PC-9 (cell line): ENCODE measurements at regions not wholly inside any gene's neighbourhood (a gene's known extent, or its start where the extent isn't known, plus 50 kb on each side); places are given as distances from the start of the nearest gene placed in this dataset.

Experiments used
- BruUV-seq: library from RNA; stranded (reverse); fragments of 400-500 nt; replicated peaks from 2 replicates; lab custom pipeline; 2021; lab: Mats Ljungman, UMichigan
- CTCF ChIA-PET: fragments of 300-600 bp; sonication (Branson Sonifier 250); formaldehyde crosslinking; loops from one replicate; lab custom pipeline; 2022; ENCODE audit warnings: antibody characterized with exemption; lab: Charles Lee
- POLR2A ChIA-PET: fragments of 300-600 bp; sonication (Branson Sonifier 250); formaldehyde crosslinking; loops from one replicate; lab custom pipeline; 2022; ENCODE audit warnings: antibody characterized with exemption; ENCODE audit not compliant: unreplicated experiment; lab: Charles Lee
- DNase-seq, 2 experiments: peaks; one replicate each; pipeline versions ENCODE4 v3.0.0 to v3.0.0-alpha.2; 2015 to 2022; ENCODE audit warnings: mixed read lengths in 1 of 2
- H2AFZ ChIP-seq: fragments of 200-600 bp; sonication (generic); 2 replicates; pipeline ENCODE4 v1.8.1; 2017; ENCODE audit warnings: antibody characterized with exemption
- H3F3A ChIP-seq: fragments of 200-600 bp; sonication (generic); 2 replicates; pipeline ENCODE4 v1.8.1; 2017; ENCODE audit warnings: antibody characterized with exemption, mild to moderate bottlenecking, low read depth; ENCODE audit not compliant: insufficient read depth
- H3K27ac ChIP-seq: fragments of 200-600 bp; sonication (generic); 2 replicates; pipeline ENCODE4 v1.6.1; 2016; ENCODE audit warnings: mixed run types
- H3K27me3 ChIP-seq: fragments of 200-600 bp; sonication (generic); 2 replicates; pipeline ENCODE4 v1.6.1; 2016; ENCODE audit warnings: low read depth, mixed run types; ENCODE audit not compliant: insufficient read depth
- H3K36me3 ChIP-seq: fragments of 200-600 bp; sonication (generic); 2 replicates; pipeline ENCODE4 v1.6.1; 2016; ENCODE audit warnings: low read depth, mixed run types
- H3K4me1 ChIP-seq: fragments of 200-600 bp; sonication (generic); replicated peaks from 2 replicates; pipeline ENCODE4 v1.6.1; 2016; ENCODE audit warnings: mixed run types; ENCODE audit not compliant: insufficient read depth
- H3K4me2 ChIP-seq: fragments of 200-600 bp; sonication (generic); 2 replicates; pipeline ENCODE4 v1.6.1; 2017; ENCODE audit warnings: mixed run types
- H3K4me3 ChIP-seq: fragments of 200-600 bp; sonication (generic); 2 replicates; pipeline ENCODE4 v1.6.1; 2016; ENCODE audit warnings: mixed run types
- H3K79me2 ChIP-seq: fragments of 200-600 bp; sonication (generic); 2 replicates; pipeline ENCODE4 v1.6.1; 2017; ENCODE audit warnings: low read depth, mixed run types
- H3K9me2 ChIP-seq: fragments of 200-600 bp; sonication (generic); 2 replicates; pipeline ENCODE4 v1.8.1; 2017; ENCODE audit warnings: mild to moderate bottlenecking; ENCODE audit not compliant: insufficient read depth
- H3K9me3 ChIP-seq: fragments of 200-600 bp; sonication (generic); 2 replicates; pipeline ENCODE4 v1.8.1; 2016; ENCODE audit warnings: low read depth; ENCODE audit not compliant: insufficient read depth
- H4K20me1 ChIP-seq: fragments of 200-600 bp; sonication (generic); 2 replicates; pipeline ENCODE4 v1.8.1; 2017; ENCODE audit not compliant: insufficient read depth
- CTCF ChIP-seq: fragments of 200-600 bp; sonication (generic); conservative IDR thresholded peaks from 2 replicates; pipeline ENCODE4 v1.6.1; 2017; ENCODE audit warnings: mixed run types, antibody characterized with exemption, mild to moderate bottlenecking, moderate library complexity
- EZH2 ChIP-seq: fragments of 200-600 bp; sonication (generic); IDR thresholded peaks from 2 replicates; pipeline ENCODE4 v1.8.0; 2017; ENCODE audit warnings: antibody characterized with exemption, low read depth
- intact Hi-C: fragments of 100-400 bp; cut with micrococcal nuclease; formaldehyde crosslinking; loops from one replicate; pipeline ENCODE4 v1.10.0; 2022; ENCODE audit not compliant: unreplicated experiment

GRCh38 chr18:55983433-55983832, 395.4 kb upstream of the TCF4 start:
- no peaks in the 10 kb centered on the region for H3F3A ChIP-seq
- H3K27ac ChIP-seq = no peak overlapping the region
- no peaks in the 10 kb centered on the region for H3K9me2 ChIP-seq
- no peaks in the 10 kb centered on the region for H3K4me1 ChIP-seq
- intact Hi-C loops = no loop called here
- H3K79me2 ChIP-seq = no peaks in the 10 kb centered on the region
- no peaks in the 10 kb centered on the region; the same call in 1 of the 2 replicates for H3K36me3 ChIP-seq
- POLR2A ChIA-PET = no interaction called here
- no TSS peak for BruUV-seq
- H3K9me3 ChIP-seq = no peaks in the 10 kb centered on the region
- no peaks in the 10 kb centered on the region for H4K20me1 ChIP-seq
- CTCF ChIA-PET = no interaction called here
- H2AFZ ChIP-seq = no peak overlapping the region
- DNase-seq = no peak
- TF ChIP-seq EZH2 = no peak
- TF ChIP-seq CTCF = no peak
- no peak overlapping the region for H3K4me2 ChIP-seq
- no peaks in the 10 kb centered on the region for H3K27me3 ChIP-seq
- H3K4me3 ChIP-seq = no peak overlapping the region

- ChIA-PET CTCF (no interaction called here), POLR2A (no interaction called here)
- H4K20me1 ChIP-seq = no peaks in the 10 kb centered on the region
- no peaks in the 10 kb centered on the region for H3K9me3 ChIP-seq
- BruUV-seq = no TSS peak
- no peak overlapping the region for H3K4me3 ChIP-seq
- TF ChIP-seq CTCF (no peak), EZH2 (no peak)
- no peaks in the 10 kb centered on the region for H3K79me2 ChIP-seq
- H3K4me2 ChIP-seq = no peak overlapping the region
- no peak overlapping the region for H2AFZ ChIP-seq
- no peak overlapping the region for H3K27ac ChIP-seq
- H3K9me2 ChIP-seq = no peaks in the 10 kb centered on the region
- no peak for DNase-seq
- no peaks in the 10 kb centered on the region for H3K4me1 ChIP-seq
- H3F3A ChIP-seq = no peaks in the 10 kb centered on the region
- no peaks in the 10 kb centered on the region; the same call in 1 of the 2 replicates for H3K36me3 ChIP-seq
- no peaks in the 10 kb centered on the region for H3K27me3 ChIP-seq
- intact Hi-C loops = no loop called here
Observed at GRCh38 chr18:55982992-55983391, 395.0 kb upstream of the TCF4 start.

GRCh38 chr18:55981712-55982475, 393.9 kb upstream of the TCF4 start:
- ChIA-PET POLR2A (no interaction called here), CTCF (no interaction called here)
- no peaks in the 10 kb centered on the region for H3K79me2 ChIP-seq
- H3K27ac ChIP-seq = no peak overlapping the region
- H3F3A ChIP-seq = no peaks in the 10 kb centered on the region
- H3K4me2 ChIP-seq = no peak overlapping the region
- H2AFZ ChIP-seq = no peak overlapping the region
- DNase-seq = no peak
- H3K4me3 ChIP-seq = no peak overlapping the region
- TF ChIP-seq EZH2 (no peak), CTCF (no peak)
- H4K20me1 ChIP-seq = no peaks in the 10 kb centered on the region
- H3K27me3 ChIP-seq = no peaks in the 10 kb centered on the region
- H3K9me2 ChIP-seq = no peaks in the 10 kb centered on the region
- no TSS peak for BruUV-seq
- H3K9me3 ChIP-seq = no peaks in the 10 kb centered on the region
- no peaks in the 10 kb centered on the region for H3K4me1 ChIP-seq
- intact Hi-C loops = no loop called here
- H3K36me3 ChIP-seq = no peaks in the 10 kb centered on the region; the same call in 1 of the 2 replicates
